ENCODE measurements at regions not wholly inside any gene's neighbourhood (a gene's known extent, or its start where the extent isn't known, plus 50 kb on each side); places are given as distances from the start of the nearest gene placed in this dataset.

DNA sequence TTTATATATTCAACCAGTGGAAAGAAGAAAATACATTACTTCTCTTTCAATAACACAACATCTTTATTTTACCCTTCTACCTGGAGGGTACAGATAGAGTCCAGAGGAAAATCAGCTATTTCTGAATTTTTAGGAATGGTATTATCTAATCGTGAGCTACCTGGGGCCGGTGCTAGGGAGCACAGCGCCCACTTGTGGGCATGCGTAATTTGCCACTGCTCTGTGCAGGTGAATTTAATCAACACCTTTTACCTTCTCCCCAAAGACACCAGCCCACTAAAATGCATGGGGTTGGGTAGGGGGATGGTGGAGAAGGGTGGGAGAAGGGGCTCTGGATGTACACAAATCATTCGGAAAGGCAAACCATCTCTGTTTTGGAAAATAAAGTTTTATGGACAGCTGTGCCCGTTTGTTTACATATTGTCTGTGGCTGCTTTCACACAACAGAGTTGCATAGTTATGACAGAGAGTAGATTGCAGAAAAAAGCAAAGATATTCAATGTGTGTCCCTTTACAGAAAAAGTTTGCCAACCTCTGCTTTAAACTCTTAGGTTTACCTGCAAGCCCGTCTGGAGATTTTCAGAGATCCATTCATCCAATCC lies 51.5 kb upstream of the DCC start:
- Histone ChIP-seq H2AFZ (ENCODE audit: low read length) (peak overlapping the region; percentile 32), H4K91ac (ENCODE audit: insufficient read length, low read depth, low read length) (no peak overlapping the region), H3K18ac (ENCODE audit: insufficient read length, low read depth, low read length) (no peak overlapping the region), H3K4me2 (ENCODE audit: insufficient read depth, insufficient read length, low read length) (no peak overlapping the region), H3K9me3 (ENCODE audit: control insufficient read depth, low read depth, low read length) (no peaks in the 10 kb centered on the region), H4K5ac (ENCODE audit: insufficient read length, low read depth, low read length) (no peak overlapping the region), H3K79me1 (ENCODE audit: insufficient read depth, low read depth, low read length, poor library complexity, severe bottlenecking) (no peaks in the 10 kb centered on the region), H4K20me1 (ENCODE audit: control insufficient read depth, insufficient read depth, insufficient read length) (no peaks in the 10 kb centered on the region), H2BK20ac (ENCODE audit: low read depth, low read length, poor library complexity, severe bottlenecking) (no peak overlapping the region), H3K4ac (ENCODE audit: low read depth, low read length) (no peak overlapping the region), H3K79me2 (ENCODE audit: insufficient read depth, low read length) (no peaks in the 10 kb centered on the region), H2BK120ac (ENCODE audit: low read depth, low read length, poor library complexity, severe bottlenecking) (no peak overlapping the region), H2AK5ac (ENCODE audit: insufficient read length, low read length) (no peak overlapping the region), H4K8ac (replicated peaks; ENCODE audit: insufficient read length, low read depth, low read length) (no peak overlapping the region), H2BK5ac (ENCODE audit: insufficient read length, low read length) (no peak overlapping the region), H3K23me2 (ENCODE audit: insufficient read length, low read depth, low read length, poor library complexity, severe bottlenecking) (no peaks in the 10 kb centered on the region), H3K9ac (ENCODE audit: extremely low read depth, insufficient read length, low read length) (no peak overlapping the region), H3T11ph (ENCODE audit: low read length) (no peak overlapping the region), H3K27me3 (ENCODE audit: insufficient read depth, low read length) (no peaks in the 10 kb centered on the region), H2BK15ac (ENCODE audit: low read depth, low read length) (peak overlapping the region; percentile 12; the same call in 1 of the 2 replicates), H3K4me1 (ENCODE audit: insufficient read depth, low read length) (peaks cover 8% of the 10 kb centered on the region), H3K56ac (ENCODE audit: insufficient read length, low read depth, low read length) (no peak overlapping the region), H3K14ac (ENCODE audit: insufficient read depth, low read length) (no peak overlapping the region), H2BK12ac (ENCODE audit: insufficient read length, low read depth, low read length) (no peak overlapping the region), H3K23ac (ENCODE audit: insufficient read length, low read depth, low read length) (no peak overlapping the region), H3K27ac (ENCODE audit: insufficient read length, low read depth, low read length) (no peak overlapping the region)
- Mint-ChIP-seq H3K4me3 (no peak overlapping the region), H3K4me1 (peaks cover 9 to 20% of the 10 kb centered on the region in 2 experiments), H3K9me3 (no peaks in the 10 kb centered on the region), H3K27ac (no peak overlapping the region), H3K27me3 (ENCODE audit: low read depth) (no peaks in the 10 kb centered on the region; the same call in 1 of the 2 replicates), H3K36me3 (ENCODE audit: insufficient read depth in 1 of 3, low read depth in 3 of 3) (peaks cover 0 to 2% (median 0%) of the 10 kb centered on the region in 3 experiments; a peak in 1 of 7 replicates)
- DNase-seq: peak; percentile 63
- TF ChIP-seq, protein P1, sequence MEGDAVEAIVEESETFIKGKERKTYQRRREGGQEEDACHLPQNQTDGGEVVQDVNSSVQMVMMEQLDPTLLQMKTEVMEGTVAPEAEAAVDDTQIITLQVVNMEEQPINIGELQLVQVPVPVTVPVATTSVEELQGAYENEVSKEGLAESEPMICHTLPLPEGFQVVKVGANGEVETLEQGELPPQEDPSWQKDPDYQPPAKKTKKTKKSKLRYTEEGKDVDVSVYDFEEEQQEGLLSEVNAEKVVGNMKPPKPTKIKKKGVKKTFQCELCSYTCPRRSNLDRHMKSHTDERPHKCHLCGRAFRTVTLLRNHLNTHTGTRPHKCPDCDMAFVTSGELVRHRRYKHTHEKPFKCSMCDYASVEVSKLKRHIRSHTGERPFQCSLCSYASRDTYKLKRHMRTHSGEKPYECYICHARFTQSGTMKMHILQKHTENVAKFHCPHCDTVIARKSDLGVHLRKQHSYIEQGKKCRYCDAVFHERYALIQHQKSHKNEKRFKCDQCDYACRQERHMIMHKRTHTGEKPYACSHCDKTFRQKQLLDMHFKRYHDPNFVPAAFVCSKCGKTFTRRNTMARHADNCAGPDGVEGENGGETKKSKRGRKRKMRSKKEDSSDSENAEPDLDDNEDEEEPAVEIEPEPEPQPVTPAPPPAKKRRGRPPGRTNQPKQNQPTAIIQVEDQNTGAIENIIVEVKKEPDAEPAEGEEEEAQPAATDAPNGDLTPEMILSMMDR (conservative IDR thresholded peaks at IDR 0.05): peak; percentile 97
- no CpG with 5 or more reads among the region's 7 CpGs for WGBS (ENCODE audit: extremely low coverage, insufficient read length, low lambda C conversion rate)
